ENCODE measurements at regions not wholly inside any gene's neighbourhood (a gene's known extent, or its start where the extent isn't known, plus 50 kb on each side); places are given as distances from the start of the nearest gene placed in this dataset.

- H3K27me3 Mint-ChIP-seq: no peaks in the 10 kb centered on the region
- no peak for DNase-seq (ENCODE audit: extremely low spot score, unreplicated experiment)
- peaks cover 5% of the 10 kb centered on the region for H3K36me3 Mint-ChIP-seq
- TF ChIP-seq CTCF (conservative IDR thresholded peaks at IDR 0.05): no peak
- H3K27ac Mint-ChIP-seq: peak overlapping the region; percentile 79
- peaks cover 31% of the 10 kb centered on the region for H3K4me1 Mint-ChIP-seq (ENCODE audit: unreplicated experiment)
- H3K4me3 Mint-ChIP-seq: peak overlapping the region; percentile 39
- no peaks in the 10 kb centered on the region for H3K9me3 Mint-ChIP-seq
Measured at GRCh38 chr4:137663251-137664045, 131.2 kb upstream of the PCDH18 start.

- H3K27ac Mint-ChIP-seq: no peak overlapping the region
- H3K9me3 Mint-ChIP-seq: peaks cover 5% of the 10 kb centered on the region
- no peak for TF ChIP-seq CTCF (conservative IDR thresholded peaks at IDR 0.05)
- DNase-seq (ENCODE audit: extremely low spot score, unreplicated experiment): no peak
- H3K4me3 Mint-ChIP-seq: no peak overlapping the region
- peaks cover 37% of the 10 kb centered on the region for H3K4me1 Mint-ChIP-seq (ENCODE audit: unreplicated experiment)
- H3K36me3 Mint-ChIP-seq: peaks cover 5% of the 10 kb centered on the region
- no peaks in the 10 kb centered on the region for H3K27me3 Mint-ChIP-seq
Measured at GRCh38 chr4:137661693-137662092, 129.4 kb upstream of the PCDH18 start.

- no peak for DNase-seq (ENCODE audit: extremely low spot score, unreplicated experiment)
- no peak for TF ChIP-seq CTCF (conservative IDR thresholded peaks at IDR 0.05)
- Mint-ChIP-seq H3K4me3 (no peak overlapping the region), H3K27ac (no peak overlapping the region), H3K27me3 (no peaks in the 10 kb centered on the region), H3K36me3 (peaks cover 5% of the 10 kb centered on the region), H3K4me1 (ENCODE audit: unreplicated experiment) (peaks cover 43% of the 10 kb centered on the region), H3K9me3 (peaks cover 5% of the 10 kb centered on the region)
Measured at GRCh38 chr4:137660211-137660610, 127.9 kb upstream of the PCDH18 start.

GRCh38 chr4:137659431-137659830 is 127.1 kb upstream of the PCDH18 start:
- no peak overlapping the region for H3K4me3 Mint-ChIP-seq
- no peak for DNase-seq (ENCODE audit: extremely low spot score, unreplicated experiment)
- H3K27me3 Mint-ChIP-seq: no peaks in the 10 kb centered on the region
- TF ChIP-seq CTCF (conservative IDR thresholded peaks at IDR 0.05): no peak
- H3K36me3 Mint-ChIP-seq: peaks cover 5% of the 10 kb centered on the region
- no peak overlapping the region for H3K27ac Mint-ChIP-seq
- H3K4me1 Mint-ChIP-seq (ENCODE audit: unreplicated experiment): peaks cover 39% of the 10 kb centered on the region
- peaks cover 5% of the 10 kb centered on the region for H3K9me3 Mint-ChIP-seq

- Mint-ChIP-seq H3K9me3 (peaks cover 5% of the 10 kb centered on the region), H3K36me3 (no peaks in the 10 kb centered on the region), H3K4me3 (no peak overlapping the region), H3K27me3 (no peaks in the 10 kb centered on the region), H3K4me1 (ENCODE audit: unreplicated experiment) (peaks cover 24% of the 10 kb centered on the region), H3K27ac (no peak overlapping the region)
- no peak for DNase-seq (ENCODE audit: extremely low spot score, unreplicated experiment)
- TF ChIP-seq CTCF (conservative IDR thresholded peaks at IDR 0.05): no peak
Measured at GRCh38 chr4:137656661-137657060, 124.4 kb upstream of the PCDH18 start.

Measured in type B pancreatic cell (in vitro differentiated cells).